Thyroid gland (tissue), 4 donors: ENCODE measurements at regions not wholly inside any gene's neighbourhood (a gene's known extent, or its start where the extent isn't known, plus 50 kb on each side); places are given as distances from the start of the nearest gene placed in this dataset.

Experiments used
- POLR2A ChIP-seq, 2 donors: fragments of 450-650 bp; IDR thresholded peaks; one replicate each; pipeline ENCODE4 v1.6.1; 2017; ENCODE audit warnings: antibody characterized with exemption in 2 of 2, mild to moderate bottlenecking in 2 of 2, moderate library complexity in 1 of 2
- TF ChIP-seq, protein P1 (sequence below), 6 experiments: fragments of 200-600 bp in 3 of 6; fragments of 450-650 bp in 3 of 6; sonication (generic) in 3 of 6; IDR thresholded peaks; one replicate each; pipeline ENCODE4 v1.5.1; 2016 to 2019; ENCODE audit warnings: antibody characterized with exemption in 6 of 6, mild to moderate bottlenecking in 2 of 6, inconsistent platforms in 1 of 6, moderate library complexity in 1 of 6

DNA sequence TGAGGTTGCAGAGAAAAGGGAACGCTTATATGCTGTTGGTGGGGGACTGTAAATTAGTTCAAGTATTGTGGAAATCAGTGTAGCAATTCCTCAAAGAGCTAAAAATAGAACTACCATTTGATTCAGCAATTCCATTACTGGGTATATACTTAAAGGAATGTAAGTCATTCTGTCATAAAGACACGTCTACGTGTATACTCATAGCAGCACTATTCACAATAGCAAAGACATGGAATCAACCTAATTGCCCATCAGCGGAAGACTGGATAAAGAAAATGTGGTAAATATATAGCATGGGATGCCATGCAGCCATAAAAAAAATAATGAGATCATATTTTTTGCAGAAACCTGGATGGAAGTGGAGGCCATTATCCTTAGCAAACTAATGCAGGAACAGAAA lies 100.0 kb upstream of the NPSR1 start:
- TF ChIP-seq, protein P1, sequence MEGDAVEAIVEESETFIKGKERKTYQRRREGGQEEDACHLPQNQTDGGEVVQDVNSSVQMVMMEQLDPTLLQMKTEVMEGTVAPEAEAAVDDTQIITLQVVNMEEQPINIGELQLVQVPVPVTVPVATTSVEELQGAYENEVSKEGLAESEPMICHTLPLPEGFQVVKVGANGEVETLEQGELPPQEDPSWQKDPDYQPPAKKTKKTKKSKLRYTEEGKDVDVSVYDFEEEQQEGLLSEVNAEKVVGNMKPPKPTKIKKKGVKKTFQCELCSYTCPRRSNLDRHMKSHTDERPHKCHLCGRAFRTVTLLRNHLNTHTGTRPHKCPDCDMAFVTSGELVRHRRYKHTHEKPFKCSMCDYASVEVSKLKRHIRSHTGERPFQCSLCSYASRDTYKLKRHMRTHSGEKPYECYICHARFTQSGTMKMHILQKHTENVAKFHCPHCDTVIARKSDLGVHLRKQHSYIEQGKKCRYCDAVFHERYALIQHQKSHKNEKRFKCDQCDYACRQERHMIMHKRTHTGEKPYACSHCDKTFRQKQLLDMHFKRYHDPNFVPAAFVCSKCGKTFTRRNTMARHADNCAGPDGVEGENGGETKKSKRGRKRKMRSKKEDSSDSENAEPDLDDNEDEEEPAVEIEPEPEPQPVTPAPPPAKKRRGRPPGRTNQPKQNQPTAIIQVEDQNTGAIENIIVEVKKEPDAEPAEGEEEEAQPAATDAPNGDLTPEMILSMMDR (IDR thresholded peaks at IDR 0.05), result no peak
- no peak for TF ChIP-seq POLR2A (IDR thresholded peaks at IDR 0.05)
